GM13977 (cell line): ENCODE measurements at regions not wholly inside any gene's neighbourhood (a gene's known extent, or its start where the extent isn't known, plus 50 kb on each side); places are given as distances from the start of the nearest gene placed in this dataset.

ENCODE experiments used
- DNase-seq: peaks from one replicate; pipeline ENCODE4 v3.0.0; 2012; ENCODE audit warnings: low spot score
- in situ Hi-C: fragments of 300-500 bp; cut with MboI; formaldehyde crosslinking; loops from one replicate; pipeline ENCODE4 v1.12.0; 2022; ENCODE audit warnings: low sequenced_read_pairs, low pct_unique_long_range_greater_than_20kb, mixed read lengths, inconsistent platforms; ENCODE audit not compliant: unreplicated experiment
- TF ChIP-seq, protein P1 (sequence below): IDR thresholded peaks from 2 replicates; pipeline ENCODE4 v1.5.1; 2012; ENCODE audit warnings: mild to moderate bottlenecking, control low read depth; ENCODE audit not compliant: insufficient read depth; ENCODE audit errors: extremely low read depth, missing control alignments

DNA sequence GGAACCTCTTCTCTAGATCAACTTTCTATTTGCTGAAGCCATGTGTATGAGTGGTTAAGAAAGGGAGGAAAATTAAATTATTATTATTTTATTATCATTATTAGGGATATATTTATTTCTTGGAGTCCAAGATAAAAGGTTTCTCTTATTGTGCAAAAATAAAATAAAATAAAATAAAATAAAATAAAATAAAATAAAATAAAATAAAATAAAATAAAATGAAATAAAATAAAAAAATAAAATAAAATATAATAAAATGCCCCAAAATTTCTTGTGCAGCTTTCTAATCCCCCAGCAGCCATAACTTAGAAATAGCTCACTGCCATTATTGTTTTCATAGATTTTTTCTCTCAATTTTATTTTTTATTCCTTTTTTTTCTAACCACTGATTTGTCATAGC lies 526.8 kb downstream of the VGLL3 start:
- in situ Hi-C loops: no loop called here
- TF ChIP-seq, protein P1, sequence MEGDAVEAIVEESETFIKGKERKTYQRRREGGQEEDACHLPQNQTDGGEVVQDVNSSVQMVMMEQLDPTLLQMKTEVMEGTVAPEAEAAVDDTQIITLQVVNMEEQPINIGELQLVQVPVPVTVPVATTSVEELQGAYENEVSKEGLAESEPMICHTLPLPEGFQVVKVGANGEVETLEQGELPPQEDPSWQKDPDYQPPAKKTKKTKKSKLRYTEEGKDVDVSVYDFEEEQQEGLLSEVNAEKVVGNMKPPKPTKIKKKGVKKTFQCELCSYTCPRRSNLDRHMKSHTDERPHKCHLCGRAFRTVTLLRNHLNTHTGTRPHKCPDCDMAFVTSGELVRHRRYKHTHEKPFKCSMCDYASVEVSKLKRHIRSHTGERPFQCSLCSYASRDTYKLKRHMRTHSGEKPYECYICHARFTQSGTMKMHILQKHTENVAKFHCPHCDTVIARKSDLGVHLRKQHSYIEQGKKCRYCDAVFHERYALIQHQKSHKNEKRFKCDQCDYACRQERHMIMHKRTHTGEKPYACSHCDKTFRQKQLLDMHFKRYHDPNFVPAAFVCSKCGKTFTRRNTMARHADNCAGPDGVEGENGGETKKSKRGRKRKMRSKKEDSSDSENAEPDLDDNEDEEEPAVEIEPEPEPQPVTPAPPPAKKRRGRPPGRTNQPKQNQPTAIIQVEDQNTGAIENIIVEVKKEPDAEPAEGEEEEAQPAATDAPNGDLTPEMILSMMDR: no peak
- DNase-seq: no peak

DNA sequence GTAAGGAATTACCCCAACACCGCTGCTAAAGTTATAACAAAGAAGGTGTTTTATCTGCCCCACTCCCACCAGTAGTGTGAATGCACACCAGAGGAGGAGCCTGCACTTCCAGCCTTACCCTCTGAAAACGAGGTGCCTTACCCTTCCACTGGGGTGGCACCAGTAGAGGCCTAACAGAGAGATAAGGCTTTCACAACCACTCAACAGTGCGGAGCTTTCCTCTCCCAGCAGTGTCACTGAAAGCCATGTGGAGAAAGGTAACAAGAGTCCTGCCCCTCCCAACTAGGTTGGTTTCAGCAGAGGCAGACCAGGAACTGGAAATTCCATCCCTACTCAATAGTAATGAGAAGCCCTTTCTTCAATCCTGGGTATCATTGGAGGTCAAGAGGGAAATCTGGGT lies 539.2 kb downstream of the VGLL3 start:
- in situ Hi-C loops: no loop called here
- no peak for DNase-seq
- TF ChIP-seq, protein P1: no peak

DNA sequence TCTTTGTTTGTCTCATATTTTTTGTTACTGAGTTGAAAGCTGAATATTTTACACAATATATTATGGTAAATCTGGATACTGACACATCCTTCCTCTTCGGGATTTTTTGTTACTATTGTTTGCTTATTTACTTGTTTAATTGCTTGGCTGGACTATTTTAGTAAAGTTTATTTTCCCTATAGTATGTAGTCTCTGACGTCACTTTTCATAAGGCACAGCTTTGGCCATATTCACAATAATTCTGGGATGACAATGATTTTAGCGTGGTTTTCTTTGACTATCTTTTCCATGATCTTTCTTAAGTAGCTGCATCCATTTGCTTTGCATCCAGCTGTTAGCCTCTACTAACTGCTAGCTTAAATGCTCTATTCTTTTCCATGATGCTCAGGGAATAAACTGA lies 552.4 kb downstream of the VGLL3 start:
- TF ChIP-seq, protein P1: no peak
- in situ Hi-C loops: no loop called here
- DNase-seq: no peak

DNA sequence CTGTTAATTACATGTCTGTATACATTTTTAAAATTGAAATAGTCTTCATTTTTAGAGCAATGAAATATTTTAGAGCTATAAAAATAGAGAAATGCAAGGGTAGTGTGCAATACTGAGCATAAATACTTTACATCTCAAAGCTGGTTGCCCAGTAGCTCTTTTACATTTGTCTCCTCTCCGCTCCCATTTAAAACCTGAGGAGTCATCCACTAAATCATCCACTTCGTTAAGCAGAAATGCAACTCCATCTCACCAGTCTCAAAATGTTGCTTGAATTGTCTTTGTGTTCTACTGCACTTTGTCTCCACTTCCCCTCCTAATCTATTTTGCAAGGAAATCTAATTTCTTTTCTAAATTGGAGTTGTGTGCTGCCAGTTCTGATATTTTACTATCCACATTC lies 563.6 kb downstream of the VGLL3 start:
- TF ChIP-seq, protein P1: no peak
- DNase-seq: no peak
- in situ Hi-C loops: no loop called here

DNA sequence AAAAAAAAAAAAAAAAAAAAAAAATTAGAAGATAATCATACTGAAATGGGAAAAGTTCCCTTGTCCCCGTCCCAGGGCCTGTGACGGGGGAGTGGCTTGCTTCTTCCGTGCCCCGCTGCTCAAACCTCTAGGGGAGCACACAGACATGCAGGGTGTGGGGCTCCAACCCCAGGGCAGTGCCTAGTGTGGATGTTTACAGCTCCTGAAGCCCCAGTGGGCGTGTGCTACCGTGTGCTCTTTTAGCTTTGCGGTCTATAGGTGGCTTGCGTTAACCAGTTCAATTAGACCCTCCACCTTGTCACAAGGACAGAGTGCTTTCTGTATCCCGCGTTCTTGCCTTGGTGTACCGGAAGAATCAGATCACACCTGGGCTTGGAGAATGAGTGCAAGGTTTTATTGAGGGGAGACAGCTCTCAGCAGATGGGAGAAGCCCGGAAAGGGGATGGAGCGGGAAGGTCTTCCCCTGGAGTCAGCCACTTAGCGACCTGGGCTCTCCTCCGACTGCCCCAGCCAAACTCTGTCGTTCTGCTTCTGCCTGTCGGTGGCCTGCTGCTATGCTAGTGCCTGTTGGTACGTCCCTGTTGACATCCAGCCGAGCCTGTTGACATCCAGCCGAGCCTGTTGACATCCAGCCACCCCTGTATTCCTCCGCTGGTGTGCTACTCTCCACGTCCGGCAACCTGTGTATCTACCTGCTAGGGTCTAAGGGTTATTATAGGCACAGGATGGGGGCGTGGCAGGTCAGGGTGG lies 569.8 kb downstream of the VGLL3 start:
- no peak for DNase-seq
- TF ChIP-seq, protein P1: no peak
- in situ Hi-C loops: no loop called here

DNA sequence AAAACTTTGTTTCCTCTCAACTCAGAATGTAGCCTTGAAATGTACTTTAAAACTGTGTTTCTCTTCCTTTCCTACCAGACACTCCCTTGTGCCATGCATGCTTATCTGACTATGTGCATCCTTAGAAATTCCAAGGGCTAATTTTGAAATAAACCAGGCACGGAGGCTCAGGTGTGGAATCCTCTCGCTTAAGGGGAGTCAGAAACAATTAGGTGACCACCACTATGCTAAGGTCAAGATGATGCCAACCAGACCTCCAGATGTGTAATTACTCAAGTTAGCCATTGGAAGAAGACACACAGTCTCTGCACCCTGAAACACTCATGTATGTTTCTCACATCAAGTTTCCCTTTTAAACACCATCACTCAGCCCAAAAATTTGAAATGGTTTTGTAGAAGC lies 572.1 kb downstream of the VGLL3 start:
- TF ChIP-seq, protein P1: no peak
- DNase-seq: no peak
- in situ Hi-C loops: no loop called here
